ENCODE measurements at regions not wholly inside any gene's neighbourhood (a gene's known extent, or its start where the extent isn't known, plus 50 kb on each side); places are given as distances from the start of the nearest gene placed in this dataset.
"Not testable (repeated sequence)": the region's sequence is repeated elsewhere in the genome, so short reads cannot be mapped to it uniquely, and the experiment has no call there.

DNA sequence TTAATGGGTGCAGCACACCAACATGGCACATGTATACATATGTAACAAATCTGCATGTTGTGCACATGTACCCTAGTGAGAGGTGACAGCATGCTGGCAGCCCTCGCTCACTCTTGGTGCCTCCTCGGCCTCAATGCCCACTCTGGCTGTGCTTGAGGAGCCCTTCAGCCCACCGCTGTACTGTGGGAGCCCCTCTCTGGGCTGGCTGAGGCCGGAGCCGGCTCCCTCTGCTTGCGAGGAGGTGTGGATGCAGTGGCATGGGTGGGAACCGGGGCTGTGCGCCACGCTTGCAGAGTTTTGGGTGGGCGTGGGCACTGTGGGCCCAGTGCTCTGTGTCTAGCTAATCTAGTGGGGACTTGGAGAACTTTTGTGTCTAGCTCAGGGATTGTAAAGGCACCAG, 315.9 kb upstream of the MAN1A1 start:
- TF ChIP-seq, protein P1, sequence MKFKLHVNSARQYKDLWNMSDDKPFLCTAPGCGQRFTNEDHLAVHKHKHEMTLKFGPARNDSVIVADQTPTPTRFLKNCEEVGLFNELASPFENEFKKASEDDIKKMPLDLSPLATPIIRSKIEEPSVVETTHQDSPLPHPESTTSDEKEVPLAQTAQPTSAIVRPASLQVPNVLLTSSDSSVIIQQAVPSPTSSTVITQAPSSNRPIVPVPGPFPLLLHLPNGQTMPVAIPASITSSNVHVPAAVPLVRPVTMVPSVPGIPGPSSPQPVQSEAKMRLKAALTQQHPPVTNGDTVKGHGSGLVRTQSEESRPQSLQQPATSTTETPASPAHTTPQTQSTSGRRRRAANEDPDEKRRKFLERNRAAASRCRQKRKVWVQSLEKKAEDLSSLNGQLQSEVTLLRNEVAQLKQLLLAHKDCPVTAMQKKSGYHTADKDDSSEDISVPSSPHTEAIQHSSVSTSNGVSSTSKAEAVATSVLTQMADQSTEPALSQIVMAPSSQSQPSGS (CRISPR knock-in tag; IDR thresholded peaks at IDR 0.05; ENCODE audit: borderline replicate concordance, low read depth): not testable (repeated sequence)
- TF ChIP-seq, protein P2, sequence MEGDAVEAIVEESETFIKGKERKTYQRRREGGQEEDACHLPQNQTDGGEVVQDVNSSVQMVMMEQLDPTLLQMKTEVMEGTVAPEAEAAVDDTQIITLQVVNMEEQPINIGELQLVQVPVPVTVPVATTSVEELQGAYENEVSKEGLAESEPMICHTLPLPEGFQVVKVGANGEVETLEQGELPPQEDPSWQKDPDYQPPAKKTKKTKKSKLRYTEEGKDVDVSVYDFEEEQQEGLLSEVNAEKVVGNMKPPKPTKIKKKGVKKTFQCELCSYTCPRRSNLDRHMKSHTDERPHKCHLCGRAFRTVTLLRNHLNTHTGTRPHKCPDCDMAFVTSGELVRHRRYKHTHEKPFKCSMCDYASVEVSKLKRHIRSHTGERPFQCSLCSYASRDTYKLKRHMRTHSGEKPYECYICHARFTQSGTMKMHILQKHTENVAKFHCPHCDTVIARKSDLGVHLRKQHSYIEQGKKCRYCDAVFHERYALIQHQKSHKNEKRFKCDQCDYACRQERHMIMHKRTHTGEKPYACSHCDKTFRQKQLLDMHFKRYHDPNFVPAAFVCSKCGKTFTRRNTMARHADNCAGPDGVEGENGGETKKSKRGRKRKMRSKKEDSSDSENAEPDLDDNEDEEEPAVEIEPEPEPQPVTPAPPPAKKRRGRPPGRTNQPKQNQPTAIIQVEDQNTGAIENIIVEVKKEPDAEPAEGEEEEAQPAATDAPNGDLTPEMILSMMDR (IDR thresholded peaks at IDR 0.05): not testable (repeated sequence)
- TF ChIP-seq ZNF423 (CRISPR knock-in tag; IDR thresholded peaks at IDR 0.05); FOXP1 (CRISPR knock-in tag; IDR thresholded peaks at IDR 0.05; ENCODE audit: borderline replicate concordance); GRHL2 (CRISPR knock-in tag; IDR thresholded peaks at IDR 0.05; ENCODE audit: insufficient replicate concordance, severe bottlenecking); ETV6 (CRISPR knock-in tag; IDR thresholded peaks at IDR 0.05); ZNF232 (CRISPR knock-in tag; IDR thresholded peaks at IDR 0.05); MXD4 (CRISPR knock-in tag; IDR thresholded peaks at IDR 0.05; ENCODE audit: borderline replicate concordance); NR3C1 (CRISPR knock-in tag; conservative IDR thresholded peaks at IDR 0.05; ENCODE audit: low read depth): not testable (repeated sequence)
- TF ChIP-seq, protein P3, sequence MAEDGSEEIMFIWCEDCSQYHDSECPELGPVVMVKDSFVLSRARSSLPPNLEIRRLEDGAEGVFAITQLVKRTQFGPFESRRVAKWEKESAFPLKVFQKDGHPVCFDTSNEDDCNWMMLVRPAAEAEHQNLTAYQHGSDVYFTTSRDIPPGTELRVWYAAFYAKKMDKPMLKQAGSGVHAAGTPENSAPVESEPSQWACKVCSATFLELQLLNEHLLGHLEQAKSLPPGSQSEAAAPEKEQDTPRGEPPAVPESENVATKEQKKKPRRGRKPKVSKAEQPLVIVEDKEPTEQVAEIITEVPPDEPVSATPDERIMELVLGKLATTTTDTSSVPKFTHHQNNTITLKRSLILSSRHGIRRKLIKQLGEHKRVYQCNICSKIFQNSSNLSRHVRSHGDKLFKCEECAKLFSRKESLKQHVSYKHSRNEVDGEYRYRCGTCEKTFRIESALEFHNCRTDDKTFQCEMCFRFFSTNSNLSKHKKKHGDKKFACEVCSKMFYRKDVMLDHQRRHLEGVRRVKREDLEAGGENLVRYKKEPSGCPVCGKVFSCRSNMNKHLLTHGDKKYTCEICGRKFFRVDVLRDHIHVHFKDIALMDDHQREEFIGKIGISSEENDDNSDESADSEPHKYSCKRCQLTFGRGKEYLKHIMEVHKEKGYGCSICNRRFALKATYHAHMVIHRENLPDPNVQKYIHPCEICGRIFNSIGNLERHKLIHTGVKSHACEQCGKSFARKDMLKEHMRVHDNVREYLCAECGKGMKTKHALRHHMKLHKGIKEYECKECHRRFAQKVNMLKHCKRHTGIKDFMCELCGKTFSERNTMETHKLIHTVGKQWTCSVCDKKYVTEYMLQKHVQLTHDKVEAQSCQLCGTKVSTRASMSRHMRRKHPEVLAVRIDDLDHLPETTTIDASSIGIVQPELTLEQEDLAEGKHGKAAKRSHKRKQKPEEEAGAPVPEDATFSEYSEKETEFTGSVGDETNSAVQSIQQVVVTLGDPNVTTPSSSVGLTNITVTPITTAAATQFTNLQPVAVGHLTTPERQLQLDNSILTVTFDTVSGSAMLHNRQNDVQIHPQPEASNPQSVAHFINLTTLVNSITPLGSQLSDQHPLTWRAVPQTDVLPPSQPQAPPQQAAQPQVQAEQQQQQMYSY (CRISPR knock-in tag; IDR thresholded peaks at IDR 0.05): not testable (repeated sequence)
